K562 (cell line): ENCODE measurements at regions not wholly inside any gene's neighbourhood (a gene's known extent, or its start where the extent isn't known, plus 50 kb on each side); places are given as distances from the start of the nearest gene placed in this dataset.

Source experiments
- ATAC-seq: fragments of 200-7000 bp; cut with Tn5 transposase; 3 replicates; pipeline ENCODE4 v1.9.1; 2020; ENCODE audit warnings: moderate library complexity
- BruUV-seq: library from RNA; stranded (reverse); fragments of 400-500 nt; replicated peaks from 2 replicates; lab custom pipeline; 2021; lab: Mats Ljungman, UMichigan
- CTCF ChIA-PET: fragments of 300-600 bp; formaldehyde crosslinking; extraction: SDS; loops from one replicate; lab custom pipeline; 2021; ENCODE audit warnings: low intra/inter-chr PET ratio; lab: Yijun Ruan, JAX
- POLR2A ChIA-PET: fragments of 300-600, 350-650 bp; sonication (Branson Sonifier 250); formaldehyde crosslinking; extraction: SDS; loops from one replicate; lab custom pipeline; 2021; ENCODE audit warnings: antibody characterized with exemption, inconsistent platforms; lab: Yijun Ruan, JAX
- DNase-seq, 4 experiments: peaks; one replicate each; pipeline versions ENCODE4 v3.0.0 to v3.0.0-alpha.2; 2011 to 2018; ENCODE audit warnings: low spot score in 3 of 4, mixed read lengths in 3 of 4; ENCODE audit errors: extremely low read depth in 1 of 4
- FAIRE-seq: peaks from 2 replicates; lab custom pipeline; 2011; peaks lifted over from hg19 to GRCh38; lab: Jason Lieb, UNC
- H2AFZ ChIP-seq: 2 replicates; pipeline ENCODE4 v1.6.0; 2011; ENCODE audit warnings: low read depth, low read length, control low read depth, inconsistent platforms
- H3K27ac ChIP-seq: fragments of 200-600 bp; 3 replicates; pipeline ENCODE4 v1.8.0; 2011; ENCODE audit warnings: low read depth, mild to moderate bottlenecking, control low read depth, inconsistent platforms, low read length, moderate library complexity, mixed read lengths; ENCODE audit errors: extremely low read depth
- H3K27me3 ChIP-seq, 2 experiments: fragments of 300-600 bp in 1 of 2; 2 replicates in 1 of 2; 3 replicates in 1 of 2; pipeline versions ENCODE4 v1.6.0 to v1.8.0; 2011; ENCODE audit warnings: inconsistent platforms in 2 of 2, low read length in 2 of 2, mild to moderate bottlenecking in 1 of 2, mixed read lengths in 1 of 2, moderate library complexity in 1 of 2; ENCODE audit not compliant: control insufficient read depth in 2 of 2, insufficient read depth in 2 of 2
- H3K36me3 ChIP-seq: fragments of 300-600 bp; 3 replicates; pipeline ENCODE4 v1.8.0; 2011; ENCODE audit warnings: mild to moderate bottlenecking, low read length, inconsistent platforms; ENCODE audit not compliant: control insufficient read depth, insufficient read depth
- H3K4me1 ChIP-seq, 2 experiments: fragments of 200-600 bp in 1 of 2; replicated peaks in 1 of 2; 2 replicates in 1 of 2; 3 replicates in 1 of 2; pipeline versions ENCODE4 v1.5.1 to v1.8.0; 2011; ENCODE audit warnings: inconsistent platforms in 2 of 2, low read length in 2 of 2, mild to moderate bottlenecking in 1 of 2, mixed read lengths in 1 of 2, moderate library complexity in 1 of 2; ENCODE audit not compliant: control insufficient read depth in 2 of 2, insufficient read depth in 2 of 2
- H3K4me2 ChIP-seq: 2 replicates; pipeline ENCODE4 v1.6.1; 2011; ENCODE audit warnings: low read length, control low read depth, inconsistent platforms, mixed read lengths; ENCODE audit not compliant: insufficient read depth
- H3K4me3 ChIP-seq: fragments of 200-600 bp; sonication (generic), shearing (Covaris generic); 2 replicates; pipeline ENCODE4 v1.5.1; 2016; ENCODE audit warnings: control low read depth, inconsistent platforms
- H3K79me2 ChIP-seq: fragments of 200-600 bp; 3 replicates; pipeline ENCODE4 v1.8.0; 2011; ENCODE audit warnings: low read length, inconsistent platforms; ENCODE audit not compliant: control insufficient read depth, insufficient read depth
- H3K9ac ChIP-seq, 2 experiments: 2 replicates each; pipeline versions ENCODE4 v1.6.0 to v1.6.1; 2011; ENCODE audit warnings: low read depth in 2 of 2, low read length in 2 of 2, control low read depth in 1 of 2, inconsistent platforms in 1 of 2, mild to moderate bottlenecking in 1 of 2, mixed read lengths in 1 of 2; ENCODE audit not compliant: insufficient read depth in 1 of 2
- H3K9me1 ChIP-seq: one replicate; pipeline ENCODE4 v1.6.0; 2011; ENCODE audit warnings: inconsistent platforms, mild to moderate bottlenecking, low read length, moderate library complexity; ENCODE audit not compliant: control insufficient read depth, insufficient read depth
- H3K9me3 ChIP-seq: replicated peaks from 2 replicates; pipeline ENCODE4 v1.5.1; 2011; ENCODE audit warnings: low read depth, low read length, inconsistent platforms; ENCODE audit not compliant: control insufficient read depth, insufficient read depth
- H4K20me1 ChIP-seq: replicated peaks from 2 replicates; pipeline ENCODE4 v1.6.1; 2011; ENCODE audit warnings: low read length, inconsistent platforms, mixed read lengths; ENCODE audit not compliant: control insufficient read depth, insufficient read depth
- CBX2 ChIP-seq: fragments of 200-600 bp; sonication (generic); IDR thresholded peaks from one replicate; pipeline ENCODE4 v1.6.1; 2012; ENCODE audit warnings: mild to moderate bottlenecking, low read length, inconsistent platforms; ENCODE audit not compliant: insufficient read depth, poor library complexity, severe bottlenecking
- CHD2 ChIP-seq: IDR thresholded peaks from 2 replicates; pipeline ENCODE4 v1.6.1; 2011; ENCODE audit warnings: low read depth, low read length
- EP400 ChIP-seq: fragments of 450-650 bp; IDR thresholded peaks from 2 replicates; pipeline ENCODE4 v1.6.1; 2017; ENCODE audit warnings: antibody characterized with exemption, mild to moderate bottlenecking, moderate library complexity
- GABPB1 ChIP-seq: sonication (generic); formaldehyde crosslinking; IDR thresholded peaks from 2 replicates; pipeline ENCODE4 v1.8.0; 2022; ENCODE audit warnings: mild to moderate bottlenecking, missing genetic modification reagents
- HDAC6 ChIP-seq: IDR thresholded peaks from 2 replicates; pipeline ENCODE4 v1.6.1; 2012; ENCODE audit warnings: low read depth, mild to moderate bottlenecking, control low read depth, inconsistent platforms, low read length, moderate library complexity
- MTA1 ChIP-seq: fragments of 450-650 bp; IDR thresholded peaks from 2 replicates; pipeline ENCODE4 v1.6.1; 2017; ENCODE audit warnings: borderline replicate concordance
- MYC ChIP-seq, 2 experiments: fragments of 250-450 bp in 1 of 2; sonication (Bioruptor Pico) in 1 of 2; IDR thresholded peaks; 2 replicates each; pipeline versions ENCODE4 v1.5.1 to v1.6.1; 2012 to 2021; ENCODE audit warnings: low read depth in 2 of 2, borderline replicate concordance in 1 of 2, improper control_type of control experiment in 1 of 2, low read length in 1 of 2, mild to moderate bottlenecking in 1 of 2, moderate library complexity in 1 of 2
- NRF1 ChIP-seq, 2 experiments: fragments of 450-650 bp; IDR thresholded peaks in 1 of 2; conservative IDR thresholded peaks in 1 of 2; 2 replicates each; pipeline ENCODE4 v1.6.1; 2014; ENCODE audit warnings: mild to moderate bottlenecking in 2 of 2
- PYGO2 ChIP-seq: fragments of 450-650 bp; IDR thresholded peaks from 2 replicates; pipeline ENCODE4 v1.6.1; 2016; ENCODE audit warnings: mild to moderate bottlenecking, missing genetic modification characterization, moderate library complexity, missing compliant biosample characterization
- SMARCC2 ChIP-seq: fragments of 450-650 bp; IDR thresholded peaks from 2 replicates; pipeline ENCODE4 v1.6.1; 2017; ENCODE audit warnings: antibody characterized with exemption, moderate library complexity, mild to moderate bottlenecking, low read depth
- ZNF140 ChIP-seq: fragments of 250-450 bp; sonication (Bioruptor Pico); IDR thresholded peaks from 2 replicates; pipeline ENCODE4 v1.8.0; 2021; ENCODE audit warnings: moderate library complexity, mild to moderate bottlenecking, inconsistent platforms
- ZNF347 ChIP-seq: fragments of 450-650 bp; formaldehyde crosslinking; IDR thresholded peaks from 2 replicates; pipeline ENCODE4 v1.4.0; 2020; ENCODE audit warnings: low read depth, mild to moderate bottlenecking, moderate library complexity
- ZNF778 ChIP-seq: fragments of 450-650 bp; formaldehyde crosslinking; IDR thresholded peaks from 2 replicates; pipeline ENCODE4 v1.4.0; 2020; ENCODE audit warnings: mild to moderate bottlenecking, moderate library complexity
- WGBS: fragments of 100-300 bp; shearing (Covaris generic); methylation state at CpG from one replicate; pipeline ENCODE4 v1.1.6; 2016; ENCODE audit warnings: low coverage, mixed read lengths; ENCODE audit not compliant: insufficient coverage; ENCODE audit errors: missing lambda C conversion rate; 5-methylcytosine and 5-hydroxymethylcytosine counted together
- in situ Hi-C: fragments of 300-500 bp; cut with MboI; formaldehyde crosslinking; loops from 4 replicates; pipeline ENCODE4 v1.15.0; 2018; ENCODE audit warnings: inconsistent platforms, mixed read lengths
- intact Hi-C: fragments of 100-400 bp; cut with micrococcal nuclease; formaldehyde crosslinking; loops from 2 replicates; pipeline ENCODE4 v1.14.2; 2022
- TF ChIP-seq, protein P1 (sequence below): sonication (generic); formaldehyde crosslinking; IDR thresholded peaks from 2 replicates; pipeline ENCODE4 v1.8.1; 2023; ENCODE audit warnings: missing genetic modification reagents, mild to moderate bottlenecking, borderline replicate concordance
- TF ChIP-seq, protein P2 (sequence below): sonication (generic); formaldehyde crosslinking; IDR thresholded peaks from 2 replicates; pipeline ENCODE4 v1.8.1; 2022; ENCODE audit warnings: missing genetic modification reagents

- H3K27ac ChIP-seq = no peak overlapping the region
- DNase-seq = no peak
- TF ChIP-seq MTA1 (no peak), MYC (IDR thresholded peaks at IDR 0.05; ENCODE audit: low read depth, low read length) (no peak), MYC (CRISPR knock-in tag; IDR thresholded peaks at IDR 0.05; ENCODE audit: borderline replicate concordance, low read depth) (no peak), ZNF347 (CRISPR knock-in tag) (no peak), HDAC6 (no peak), EP400 (no peak), ZNF778 (CRISPR knock-in tag) (no peak), CBX2 (no peak), ZNF140 (CRISPR knock-in tag) (no peak), CHD2 (no peak), NRF1 (conservative IDR thresholded peaks at IDR 0.05 in 1 of 2, IDR thresholded peaks at IDR 0.05 in 1 of 2) (no peak), SMARCC2 (no peak), GABPB1 (CRISPR knock-in tag) (no peak), PYGO2 (no peak)
- TF ChIP-seq, protein P1, sequence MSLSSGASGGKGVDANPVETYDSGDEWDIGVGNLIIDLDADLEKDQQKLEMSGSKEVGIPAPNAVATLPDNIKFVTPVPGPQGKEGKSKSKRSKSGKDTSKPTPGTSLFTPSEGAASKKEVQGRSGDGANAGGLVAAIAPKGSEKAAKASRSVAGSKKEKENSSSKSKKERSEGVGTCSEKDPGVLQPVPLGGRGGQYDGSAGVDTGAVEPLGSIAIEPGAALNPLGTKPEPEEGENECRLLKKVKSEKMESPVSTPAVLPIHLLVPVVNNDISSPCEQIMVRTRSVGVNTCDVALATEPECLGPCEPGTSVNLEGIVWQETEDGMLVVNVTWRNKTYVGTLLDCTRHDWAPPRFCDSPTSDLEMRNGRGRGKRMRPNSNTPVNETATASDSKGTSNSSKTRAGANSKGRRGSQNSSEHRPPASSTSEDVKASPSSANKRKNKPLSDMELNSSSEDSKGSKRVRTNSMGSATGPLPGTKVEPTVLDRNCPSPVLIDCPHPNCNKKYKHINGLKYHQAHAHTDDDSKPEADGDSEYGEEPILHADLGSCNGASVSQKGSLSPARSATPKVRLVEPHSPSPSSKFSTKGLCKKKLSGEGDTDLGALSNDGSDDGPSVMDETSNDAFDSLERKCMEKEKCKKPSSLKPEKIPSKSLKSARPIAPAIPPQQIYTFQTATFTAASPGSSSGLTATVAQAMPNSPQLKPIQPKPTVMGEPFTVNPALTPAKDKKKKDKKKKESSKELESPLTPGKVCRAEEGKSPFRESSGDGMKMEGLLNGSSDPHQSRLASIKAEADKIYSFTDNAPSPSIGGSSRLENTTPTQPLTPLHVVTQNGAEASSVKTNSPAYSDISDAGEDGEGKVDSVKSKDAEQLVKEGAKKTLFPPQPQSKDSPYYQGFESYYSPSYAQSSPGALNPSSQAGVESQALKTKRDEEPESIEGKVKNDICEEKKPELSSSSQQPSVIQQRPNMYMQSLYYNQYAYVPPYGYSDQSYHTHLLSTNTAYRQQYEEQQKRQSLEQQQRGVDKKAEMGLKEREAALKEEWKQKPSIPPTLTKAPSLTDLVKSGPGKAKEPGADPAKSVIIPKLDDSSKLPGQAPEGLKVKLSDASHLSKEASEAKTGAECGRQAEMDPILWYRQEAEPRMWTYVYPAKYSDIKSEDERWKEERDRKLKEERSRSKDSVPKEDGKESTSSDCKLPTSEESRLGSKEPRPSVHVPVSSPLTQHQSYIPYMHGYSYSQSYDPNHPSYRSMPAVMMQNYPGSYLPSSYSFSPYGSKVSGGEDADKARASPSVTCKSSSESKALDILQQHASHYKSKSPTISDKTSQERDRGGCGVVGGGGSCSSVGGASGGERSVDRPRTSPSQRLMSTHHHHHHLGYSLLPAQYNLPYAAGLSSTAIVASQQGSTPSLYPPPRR (CRISPR knock-in tag) = no peak
- TF ChIP-seq, protein P2, sequence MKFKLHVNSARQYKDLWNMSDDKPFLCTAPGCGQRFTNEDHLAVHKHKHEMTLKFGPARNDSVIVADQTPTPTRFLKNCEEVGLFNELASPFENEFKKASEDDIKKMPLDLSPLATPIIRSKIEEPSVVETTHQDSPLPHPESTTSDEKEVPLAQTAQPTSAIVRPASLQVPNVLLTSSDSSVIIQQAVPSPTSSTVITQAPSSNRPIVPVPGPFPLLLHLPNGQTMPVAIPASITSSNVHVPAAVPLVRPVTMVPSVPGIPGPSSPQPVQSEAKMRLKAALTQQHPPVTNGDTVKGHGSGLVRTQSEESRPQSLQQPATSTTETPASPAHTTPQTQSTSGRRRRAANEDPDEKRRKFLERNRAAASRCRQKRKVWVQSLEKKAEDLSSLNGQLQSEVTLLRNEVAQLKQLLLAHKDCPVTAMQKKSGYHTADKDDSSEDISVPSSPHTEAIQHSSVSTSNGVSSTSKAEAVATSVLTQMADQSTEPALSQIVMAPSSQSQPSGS (CRISPR knock-in tag) = no peak
- H3K9ac ChIP-seq = no peak overlapping the region
- 0 out of 5 replicates have a peak, but pooled peaks cover 0 to 5% of the 10 kb centered on the region in 2 experiments for H3K4me1 ChIP-seq
- no TSS peak for BruUV-seq
- H3K27me3 ChIP-seq = no peaks in the 10 kb centered on the region
- ChIA-PET CTCF (no interaction called here), POLR2A (no interaction called here)
- FAIRE-seq = no peak
- in situ Hi-C loops (no loop called here), intact Hi-C loops (no loop called here)
- H4K20me1 ChIP-seq = no peaks in the 10 kb centered on the region; the same call in 1 of the 2 replicates
- H3K36me3 ChIP-seq = no peaks in the 10 kb centered on the region
- H3K9me3 ChIP-seq = no peaks in the 10 kb centered on the region
- H3K4me3 ChIP-seq = no peak overlapping the region
- no peak for ATAC-seq
- H2AFZ ChIP-seq = no peak overlapping the region
- H3K79me2 ChIP-seq = no peaks in the 10 kb centered on the region
- H3K4me2 ChIP-seq = no peak overlapping the region
- WGBS = 4% methylated on average over 4 of the region's 4 CpGs
- no peaks in the 10 kb centered on the region for H3K9me1 ChIP-seq
Measured at GRCh38 chr15:92291900-92292299, 101.8 kb upstream of the ST8SIA2 start.
